Endodermal cell (in vitro differentiated cells): ENCODE measurements at regions not wholly inside any gene's neighbourhood (a gene's known extent, or its start where the extent isn't known, plus 50 kb on each side); places are given as distances from the start of the nearest gene placed in this dataset.

Source experiments
- DNase-seq: peaks from one replicate; pipeline ENCODE4 v3.0.0-alpha.2; 2017
- H3K27ac ChIP-seq: 2 replicates; pipeline ENCODE4 v1.5.1; 2013; ENCODE audit warnings: mild to moderate bottlenecking, low read depth, low read length, moderate library complexity
- H3K27me3 ChIP-seq: 2 replicates; pipeline ENCODE4 v1.6.1; 2013; ENCODE audit warnings: mild to moderate bottlenecking, low read length, moderate library complexity; ENCODE audit not compliant: insufficient read depth, control insufficient read depth, poor library complexity, severe bottlenecking
- H3K36me3 ChIP-seq: 2 replicates; pipeline ENCODE4 v1.7.0; 2013; ENCODE audit warnings: mild to moderate bottlenecking, low read length, moderate library complexity; ENCODE audit not compliant: control insufficient read depth, insufficient read depth
- H3K4me1 ChIP-seq: one replicate; pipeline ENCODE4 v1.7.0; 2013; ENCODE audit warnings: low read length; ENCODE audit not compliant: control insufficient read depth, insufficient read depth
- H3K4me3 ChIP-seq: 2 replicates; pipeline ENCODE4 v1.5.1; 2013; ENCODE audit warnings: mild to moderate bottlenecking, low read length, moderate library complexity
- H3K9ac ChIP-seq: 2 replicates; pipeline ENCODE4 v1.6.1; 2013; ENCODE audit warnings: mild to moderate bottlenecking, low read length, moderate library complexity; ENCODE audit not compliant: poor library complexity, severe bottlenecking; ENCODE audit errors: extremely low read depth
- H3K9me3 ChIP-seq: 2 replicates; pipeline ENCODE4 v1.6.1; 2013; ENCODE audit warnings: mild to moderate bottlenecking, low read length, moderate library complexity; ENCODE audit not compliant: control insufficient read depth
- H3K27ac Mint-ChIP-seq: 2 replicates; pipeline ENCODE4 v1.8.0; 2020; ENCODE audit warnings: mixed read lengths
- H3K27me3 Mint-ChIP-seq: 2 replicates; pipeline ENCODE4 v1.8.0; 2021; ENCODE audit warnings: mild to moderate bottlenecking, mixed read lengths; ENCODE audit not compliant: insufficient read depth
- H3K36me3 Mint-ChIP-seq: 2 replicates; pipeline ENCODE4 v1.8.0; 2020; ENCODE audit warnings: low read depth, mixed read lengths
- H3K4me1 Mint-ChIP-seq: 2 replicates; pipeline ENCODE4 v1.8.0; 2020; ENCODE audit warnings: mixed read lengths
- H3K4me3 Mint-ChIP-seq: 2 replicates; pipeline ENCODE4 v1.8.0; 2020; ENCODE audit warnings: mild to moderate bottlenecking, moderate library complexity, mixed read lengths
- H3K9me3 Mint-ChIP-seq: 2 replicates; pipeline ENCODE4 v1.8.0; 2020; ENCODE audit warnings: mild to moderate bottlenecking, mixed read lengths
- WGBS, 2 experiments: methylation state at CpG; one replicate each; pipeline versions ENCODE4 v1.1.5 to v1.1.7; 2013; ENCODE audit warnings: missing lambda C conversion rate in 2 of 2, mixed read lengths in 1 of 2; ENCODE audit not compliant: insufficient coverage in 1 of 2, insufficient read length in 1 of 2; 5-methylcytosine and 5-hydroxymethylcytosine counted together
- TF ChIP-seq, protein P1 (sequence below): fragments of 200-600 bp; sonication (generic); conservative IDR thresholded peaks from 2 replicates; pipeline ENCODE4 v1.5.0; 2021; ENCODE audit warnings: antibody characterized with exemption, mild to moderate bottlenecking

DNA sequence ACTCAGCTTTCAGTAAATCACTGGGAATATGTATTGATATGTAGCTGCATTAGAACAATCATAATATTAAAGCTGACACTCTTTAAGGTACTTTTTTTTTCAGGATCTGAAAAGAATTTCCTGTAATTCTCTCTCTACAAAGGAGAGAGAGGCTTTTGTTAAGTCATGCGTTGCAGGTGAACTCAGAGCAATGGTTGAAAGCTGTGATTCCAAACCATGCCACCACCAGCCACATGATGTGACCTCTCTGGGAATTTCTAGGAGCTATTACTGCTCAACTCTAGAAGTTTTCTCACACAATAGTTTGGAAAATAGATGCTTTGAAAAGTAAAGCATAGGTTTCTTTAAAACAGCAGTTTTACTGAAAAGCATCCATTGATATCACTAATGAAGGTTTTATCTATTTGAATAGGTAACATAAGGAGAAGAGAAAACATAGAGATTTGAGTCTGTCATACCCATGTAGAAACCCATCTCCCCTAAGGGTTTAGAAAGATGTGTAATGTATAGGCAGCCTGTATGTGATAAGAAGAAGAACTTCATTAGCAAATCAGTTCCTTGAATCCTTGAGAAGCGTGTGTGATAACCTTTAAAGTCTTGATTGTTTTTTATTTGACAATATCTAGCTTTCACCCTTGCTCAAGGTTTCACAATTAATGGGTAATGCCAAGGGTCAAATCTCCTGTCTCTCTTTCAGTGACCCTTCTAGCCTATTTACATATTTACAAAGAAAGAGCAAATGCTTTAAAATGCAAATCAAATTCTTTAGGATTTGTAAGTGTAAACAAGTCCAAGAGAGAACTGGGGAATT, 161.0 kb upstream of the ANKRD50 start:
- H3K27ac Mint-ChIP-seq: peak overlapping the region; percentile 48
- WGBS, 2 experiments: 0 to 14% methylated on average over 1 to 2 of the region's 2 CpGs
- peaks cover 23% of the 10 kb centered on the region for H3K9me3 ChIP-seq
- peak overlapping the region; percentile 15 for H3K4me3 Mint-ChIP-seq
- peaks cover 23% of the 10 kb centered on the region for H3K4me1 Mint-ChIP-seq
- H3K36me3 Mint-ChIP-seq: peaks cover 19% of the 10 kb centered on the region
- no peak overlapping the region for H3K4me3 ChIP-seq
- no peak overlapping the region for H3K27ac ChIP-seq
- peaks cover 31% of the 10 kb centered on the region for H3K9me3 Mint-ChIP-seq
- H3K36me3 ChIP-seq: no peaks in the 10 kb centered on the region
- TF ChIP-seq, protein P1, sequence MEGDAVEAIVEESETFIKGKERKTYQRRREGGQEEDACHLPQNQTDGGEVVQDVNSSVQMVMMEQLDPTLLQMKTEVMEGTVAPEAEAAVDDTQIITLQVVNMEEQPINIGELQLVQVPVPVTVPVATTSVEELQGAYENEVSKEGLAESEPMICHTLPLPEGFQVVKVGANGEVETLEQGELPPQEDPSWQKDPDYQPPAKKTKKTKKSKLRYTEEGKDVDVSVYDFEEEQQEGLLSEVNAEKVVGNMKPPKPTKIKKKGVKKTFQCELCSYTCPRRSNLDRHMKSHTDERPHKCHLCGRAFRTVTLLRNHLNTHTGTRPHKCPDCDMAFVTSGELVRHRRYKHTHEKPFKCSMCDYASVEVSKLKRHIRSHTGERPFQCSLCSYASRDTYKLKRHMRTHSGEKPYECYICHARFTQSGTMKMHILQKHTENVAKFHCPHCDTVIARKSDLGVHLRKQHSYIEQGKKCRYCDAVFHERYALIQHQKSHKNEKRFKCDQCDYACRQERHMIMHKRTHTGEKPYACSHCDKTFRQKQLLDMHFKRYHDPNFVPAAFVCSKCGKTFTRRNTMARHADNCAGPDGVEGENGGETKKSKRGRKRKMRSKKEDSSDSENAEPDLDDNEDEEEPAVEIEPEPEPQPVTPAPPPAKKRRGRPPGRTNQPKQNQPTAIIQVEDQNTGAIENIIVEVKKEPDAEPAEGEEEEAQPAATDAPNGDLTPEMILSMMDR: no peak
- no peak for DNase-seq
- H3K9ac ChIP-seq: no peak overlapping the region
- H3K27me3 Mint-ChIP-seq: peaks cover 12% of the 10 kb centered on the region
- H3K27me3 ChIP-seq: no peaks in the 10 kb centered on the region
- H3K4me1 ChIP-seq: peaks cover 6% of the 10 kb centered on the region

DNA sequence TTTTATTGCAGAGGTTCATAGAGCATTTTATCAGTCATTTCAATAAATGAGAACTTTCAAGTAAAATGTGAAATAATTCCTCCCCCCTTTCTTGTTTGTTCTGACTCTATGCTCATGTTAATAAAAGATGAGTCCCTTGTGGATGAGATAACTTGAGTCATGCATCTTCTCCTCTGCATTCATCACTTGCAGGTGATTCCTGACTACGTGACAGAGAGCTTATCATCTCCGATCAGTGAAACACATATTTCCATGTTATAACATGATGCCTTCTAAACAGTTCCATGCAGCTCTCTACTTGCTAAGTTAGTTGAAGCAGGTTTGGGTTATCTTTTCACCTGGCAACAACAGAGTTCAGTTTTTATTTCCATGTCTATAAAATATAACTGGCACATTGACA, 160.1 kb upstream of the ANKRD50 start:
- TF ChIP-seq, protein P1: no peak
- Histone ChIP-seq H3K27ac (no peak overlapping the region), H3K4me1 (peaks cover 6% of the 10 kb centered on the region), H3K36me3 (no peaks in the 10 kb centered on the region), H3K27me3 (no peaks in the 10 kb centered on the region), H3K9ac (no peak overlapping the region), H3K9me3 (peaks cover 15% of the 10 kb centered on the region), H3K4me3 (no peak overlapping the region)
- no peak for DNase-seq
- WGBS, 2 experiments: 98 to 100% methylated on average over 2 of the region's 2 CpGs
- Mint-ChIP-seq H3K27ac (no peak overlapping the region), H3K9me3 (peaks cover 23% of the 10 kb centered on the region), H3K4me3 (no peak overlapping the region), H3K4me1 (peaks cover 23% of the 10 kb centered on the region), H3K36me3 (peaks cover 13% of the 10 kb centered on the region), H3K27me3 (peaks cover 12% of the 10 kb centered on the region)

DNA sequence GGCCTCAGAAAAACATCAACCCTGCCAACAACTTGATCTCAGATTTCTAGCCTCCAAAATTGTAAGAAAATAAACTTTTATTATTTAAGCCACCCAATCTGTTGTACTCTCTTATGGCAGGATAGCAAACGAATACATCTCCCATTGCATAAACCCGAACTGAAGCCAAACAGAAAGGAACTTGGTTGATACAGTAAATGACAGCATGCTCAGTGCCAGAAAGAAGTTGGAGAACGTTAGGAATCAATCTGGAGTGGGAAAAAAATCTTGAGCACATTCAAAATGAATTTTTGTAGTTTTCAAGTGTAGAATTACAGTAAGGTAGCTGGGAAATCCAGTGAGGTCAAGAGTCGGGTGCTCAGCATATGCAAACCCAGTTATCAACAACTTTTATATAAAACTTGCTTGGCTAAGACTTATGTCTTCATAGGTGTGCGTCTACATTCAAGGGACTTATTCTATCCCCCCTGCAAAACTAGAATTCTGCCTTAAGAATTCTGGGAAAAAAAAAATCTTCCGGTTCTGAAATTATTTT, 157.5 kb upstream of the ANKRD50 start:
- no peaks in the 10 kb centered on the region for H3K9me3 ChIP-seq
- peaks cover 10% of the 10 kb centered on the region for H3K4me1 ChIP-seq
- no peak overlapping the region for H3K27ac Mint-ChIP-seq
- H3K9ac ChIP-seq: no peak overlapping the region
- H3K36me3 Mint-ChIP-seq: no peaks in the 10 kb centered on the region
- no peaks in the 10 kb centered on the region for H3K27me3 ChIP-seq
- H3K27ac ChIP-seq: no peak overlapping the region
- no peaks in the 10 kb centered on the region for H3K27me3 Mint-ChIP-seq
- no peak overlapping the region for H3K4me3 Mint-ChIP-seq
- peaks cover 27% of the 10 kb centered on the region for H3K4me1 Mint-ChIP-seq
- WGBS, 2 experiments: 91 to 96% methylated on average over 4 to 5 of the region's 6 CpGs
- TF ChIP-seq, protein P1: no peak
- no peaks in the 10 kb centered on the region for H3K9me3 Mint-ChIP-seq
- no peak for DNase-seq
- H3K36me3 ChIP-seq: no peaks in the 10 kb centered on the region
- H3K4me3 ChIP-seq: no peak overlapping the region
